ENCODE measurements at regions not wholly inside any gene's neighbourhood (a gene's known extent, or its start where the extent isn't known, plus 50 kb on each side); places are given as distances from the start of the nearest gene placed in this dataset.

DNA sequence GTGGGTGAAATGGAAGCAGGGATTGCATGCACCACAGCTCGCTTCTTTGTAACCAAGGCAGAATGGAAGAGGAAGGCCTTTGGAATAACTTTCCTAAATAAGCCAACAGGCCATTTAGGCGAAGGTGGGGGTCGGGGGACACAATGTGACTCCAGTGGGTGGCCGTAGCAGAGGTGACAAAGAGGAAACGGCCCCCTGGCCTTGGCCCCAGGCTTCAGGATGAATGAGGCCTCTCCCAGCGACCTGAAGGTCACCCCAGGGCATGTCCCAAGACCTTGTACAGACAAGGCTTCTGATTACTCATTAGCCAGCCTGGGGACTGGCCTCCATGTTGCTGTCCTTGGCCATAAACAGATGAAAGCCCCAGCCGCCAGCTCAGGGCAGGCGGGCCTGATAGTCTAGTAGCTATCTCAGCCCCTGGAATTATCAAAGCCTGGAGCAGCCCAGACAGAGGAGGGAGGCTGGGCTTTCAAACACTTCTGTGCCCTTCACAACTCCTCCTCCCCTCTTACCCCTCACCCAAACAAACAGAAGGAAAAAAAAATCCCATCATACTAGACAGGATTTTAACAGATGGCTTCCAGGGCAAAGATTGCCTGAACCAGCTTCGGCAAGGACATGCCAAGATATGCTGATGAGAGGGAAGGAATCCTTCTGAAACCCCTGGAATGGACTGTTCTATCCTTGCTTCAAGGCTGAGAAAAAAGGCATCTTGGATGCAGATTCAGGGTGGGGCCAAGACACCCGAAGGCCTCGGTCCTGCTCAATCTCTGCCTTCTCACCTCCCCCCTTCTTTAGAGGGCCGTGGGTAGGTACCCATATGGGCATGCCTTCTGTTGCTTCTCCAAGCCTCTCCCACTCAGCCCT lies 142.3 kb upstream of the PARP11 start:
- Mint-ChIP-seq H3K4me1 (peaks cover 73% of the 10 kb centered on the region), H3K36me3 (ENCODE audit: low read depth) (peaks cover 16% of the 10 kb centered on the region), H3K27ac (peak overlapping the region; percentile 75), H3K4me3 (peak overlapping the region; percentile 1), H3K27me3 (ENCODE audit: insufficient read depth) (peaks cover 2% of the 10 kb centered on the region), H3K9me3 (no peaks in the 10 kb centered on the region)
- peak; percentile 75 for DNase-seq
- no peaks in the 10 kb centered on the region for H3K27me3 ChIP-seq (ENCODE audit: control insufficient read depth, insufficient read depth, low read length, poor library complexity, severe bottlenecking)
- H3K4me3 ChIP-seq (ENCODE audit: low read length): no peak overlapping the region
- peaks cover 20% of the 10 kb centered on the region for H3K4me1 ChIP-seq (ENCODE audit: control insufficient read depth, insufficient read depth, low read length)
- TF ChIP-seq, protein P1, sequence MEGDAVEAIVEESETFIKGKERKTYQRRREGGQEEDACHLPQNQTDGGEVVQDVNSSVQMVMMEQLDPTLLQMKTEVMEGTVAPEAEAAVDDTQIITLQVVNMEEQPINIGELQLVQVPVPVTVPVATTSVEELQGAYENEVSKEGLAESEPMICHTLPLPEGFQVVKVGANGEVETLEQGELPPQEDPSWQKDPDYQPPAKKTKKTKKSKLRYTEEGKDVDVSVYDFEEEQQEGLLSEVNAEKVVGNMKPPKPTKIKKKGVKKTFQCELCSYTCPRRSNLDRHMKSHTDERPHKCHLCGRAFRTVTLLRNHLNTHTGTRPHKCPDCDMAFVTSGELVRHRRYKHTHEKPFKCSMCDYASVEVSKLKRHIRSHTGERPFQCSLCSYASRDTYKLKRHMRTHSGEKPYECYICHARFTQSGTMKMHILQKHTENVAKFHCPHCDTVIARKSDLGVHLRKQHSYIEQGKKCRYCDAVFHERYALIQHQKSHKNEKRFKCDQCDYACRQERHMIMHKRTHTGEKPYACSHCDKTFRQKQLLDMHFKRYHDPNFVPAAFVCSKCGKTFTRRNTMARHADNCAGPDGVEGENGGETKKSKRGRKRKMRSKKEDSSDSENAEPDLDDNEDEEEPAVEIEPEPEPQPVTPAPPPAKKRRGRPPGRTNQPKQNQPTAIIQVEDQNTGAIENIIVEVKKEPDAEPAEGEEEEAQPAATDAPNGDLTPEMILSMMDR (conservative IDR thresholded peaks at IDR 0.05): no peak
- no peak overlapping the region for H3K9ac ChIP-seq (ENCODE audit: extremely low read depth, low read length, poor library complexity, severe bottlenecking)
- H3K27ac ChIP-seq (ENCODE audit: low read depth, low read length): peak overlapping the region; percentile 17
- H3K36me3 ChIP-seq (ENCODE audit: control insufficient read depth, insufficient read depth, low read length): no peaks in the 10 kb centered on the region
- 79 to 83% methylated on average over 9 to 12 of the region's 12 CpGs for WGBS, 2 experiments (ENCODE audit: insufficient coverage in 1 of 2, insufficient read length in 1 of 2)
- no peaks in the 10 kb centered on the region for H3K9me3 ChIP-seq (ENCODE audit: control insufficient read depth, low read length)

DNA sequence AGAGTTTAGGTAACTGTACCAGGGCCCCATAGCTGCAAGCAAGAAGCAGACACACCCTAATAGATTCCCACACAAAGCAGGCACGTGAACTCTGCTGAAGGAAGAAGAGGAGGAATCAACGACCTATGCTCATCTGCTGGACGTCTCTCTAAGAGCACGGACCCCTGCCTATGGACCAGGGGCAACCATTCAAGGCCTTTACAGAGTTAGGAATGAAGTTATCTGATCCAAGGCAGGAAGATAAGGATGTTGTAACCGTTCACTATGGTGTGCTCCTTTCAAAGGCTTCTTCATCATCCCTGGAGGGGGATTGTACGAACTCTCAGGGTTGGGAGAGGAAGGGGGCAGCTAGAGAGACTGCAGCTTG lies 141.6 kb upstream of the PARP11 start:
- peak overlapping the region; percentile 1 for H3K4me3 Mint-ChIP-seq

DNA sequence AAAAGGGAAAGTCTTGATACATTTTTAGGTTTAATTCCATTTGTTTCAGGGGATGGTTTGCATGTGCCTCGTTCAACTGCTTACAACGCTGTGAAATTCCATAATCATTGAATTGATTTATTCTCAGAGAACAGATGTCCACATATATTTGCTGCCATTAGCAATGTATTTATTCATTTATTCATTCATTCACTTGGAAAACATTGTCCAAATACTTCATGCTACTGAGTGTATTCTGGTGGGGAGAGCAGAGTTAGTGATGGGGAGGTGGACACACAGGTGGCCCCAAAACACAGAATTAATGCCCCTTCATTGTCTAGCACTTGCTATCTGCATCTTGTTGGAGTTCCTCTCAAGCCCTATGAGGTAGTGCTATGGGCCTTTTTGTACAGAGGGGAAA lies 141.2 kb upstream of the PARP11 start:
- H3K9me3 ChIP-seq (ENCODE audit: control insufficient read depth, low read length): no peaks in the 10 kb centered on the region
- no peaks in the 10 kb centered on the region for H3K36me3 ChIP-seq (ENCODE audit: control insufficient read depth, insufficient read depth, low read length)
- H3K27me3 Mint-ChIP-seq (ENCODE audit: insufficient read depth): peaks cover 2% of the 10 kb centered on the region
- H3K9ac ChIP-seq (ENCODE audit: extremely low read depth, low read length, poor library complexity, severe bottlenecking): no peak overlapping the region
- no peak overlapping the region for H3K4me3 ChIP-seq (ENCODE audit: low read length)
- H3K27ac ChIP-seq (ENCODE audit: low read depth, low read length): no peak overlapping the region
- H3K4me1 ChIP-seq (ENCODE audit: control insufficient read depth, insufficient read depth, low read length): peaks cover 20% of the 10 kb centered on the region
- H3K27ac Mint-ChIP-seq: peak overlapping the region; percentile 75
- WGBS, 2 experiments (ENCODE audit: insufficient coverage in 1 of 2, insufficient read length in 1 of 2): 89 to 100% methylated on average over 2 of the region's 2 CpGs
- H3K4me3 Mint-ChIP-seq: no peak overlapping the region
- no peak for DNase-seq
- peaks cover 74% of the 10 kb centered on the region for H3K4me1 Mint-ChIP-seq
- H3K9me3 Mint-ChIP-seq: no peaks in the 10 kb centered on the region
- TF ChIP-seq, protein P1 (conservative IDR thresholded peaks at IDR 0.05): no peak
- no peaks in the 10 kb centered on the region for H3K27me3 ChIP-seq (ENCODE audit: control insufficient read depth, insufficient read depth, low read length, poor library complexity, severe bottlenecking)
- H3K36me3 Mint-ChIP-seq (ENCODE audit: low read depth): peaks cover 16% of the 10 kb centered on the region

More for the DNA sequence above, 141.6 kb upstream of the PARP11 start:
- WGBS, 2 experiments (ENCODE audit: insufficient coverage in 1 of 2, insufficient read length in 1 of 2): 78 to 100% methylated on average over 1 to 6 of the region's 6 CpGs
- peaks cover 16% of the 10 kb centered on the region for H3K36me3 Mint-ChIP-seq (ENCODE audit: low read depth)
- Histone ChIP-seq H3K4me3 (ENCODE audit: low read length) (no peak overlapping the region), H3K27me3 (ENCODE audit: control insufficient read depth, insufficient read depth, low read length, poor library complexity, severe bottlenecking) (no peaks in the 10 kb centered on the region), H3K9ac (ENCODE audit: extremely low read depth, low read length, poor library complexity, severe bottlenecking) (no peak overlapping the region), H3K9me3 (ENCODE audit: control insufficient read depth, low read length) (no peaks in the 10 kb centered on the region), H3K4me1 (ENCODE audit: control insufficient read depth, insufficient read depth, low read length) (peaks cover 20% of the 10 kb centered on the region), H3K36me3 (ENCODE audit: control insufficient read depth, insufficient read depth, low read length) (no peaks in the 10 kb centered on the region), H3K27ac (ENCODE audit: low read depth, low read length) (peak overlapping the region; percentile 4)
- no peaks in the 10 kb centered on the region for H3K9me3 Mint-ChIP-seq
- no peak for DNase-seq
- peaks cover 2% of the 10 kb centered on the region for H3K27me3 Mint-ChIP-seq (ENCODE audit: insufficient read depth)
- TF ChIP-seq, protein P1 (conservative IDR thresholded peaks at IDR 0.05): no peak
- H3K4me1 Mint-ChIP-seq: peaks cover 75% of the 10 kb centered on the region
- H3K27ac Mint-ChIP-seq: peak overlapping the region; percentile 75

Measured in endodermal cell (in vitro differentiated cells).